Forelimb muscle (tissue), 1 donor: ENCODE measurements at regions not wholly inside any gene's neighbourhood (a gene's known extent, or its start where the extent isn't known, plus 50 kb on each side); places are given as distances from the start of the nearest gene placed in this dataset.
A peak's percentile ranks its signal among the peaks of the same experiment; 100 is the strongest.
"Not testable (repeated sequence)": the region's sequence is repeated elsewhere in the genome, so short reads cannot be mapped to it uniquely, and the experiment has no call there.

ENCODE experiments used
- DNase-seq: peaks from one replicate; pipeline ENCODE4 v3.0.0-alpha.2; 2013; ENCODE audit warnings: low read depth

DNA sequence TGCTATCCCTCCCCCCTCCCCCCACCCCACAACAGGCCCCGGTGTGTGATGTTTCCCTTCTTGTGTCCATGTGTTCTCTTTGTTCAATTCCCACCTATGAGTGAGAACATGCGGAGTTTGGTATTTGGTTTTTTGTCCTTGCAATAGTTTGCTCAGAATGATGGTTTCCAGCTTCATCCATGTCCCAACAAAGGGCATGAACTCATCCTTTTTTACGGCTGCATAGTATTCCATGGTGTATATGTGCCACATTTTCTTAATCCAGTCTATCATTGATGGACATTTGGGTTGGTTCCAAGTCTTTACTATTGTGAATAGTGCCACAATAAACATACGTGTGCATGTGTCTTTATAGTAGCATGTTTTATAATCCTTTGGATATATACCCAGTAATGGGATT, 98.3 kb upstream of the DPH5 start:
- DNase-seq, result not testable (repeated sequence)

- no peak for DNase-seq
These were observed 97.0 kb upstream of the DPH5 start for GRCh38 chr1:101122452-101123166.

DNA sequence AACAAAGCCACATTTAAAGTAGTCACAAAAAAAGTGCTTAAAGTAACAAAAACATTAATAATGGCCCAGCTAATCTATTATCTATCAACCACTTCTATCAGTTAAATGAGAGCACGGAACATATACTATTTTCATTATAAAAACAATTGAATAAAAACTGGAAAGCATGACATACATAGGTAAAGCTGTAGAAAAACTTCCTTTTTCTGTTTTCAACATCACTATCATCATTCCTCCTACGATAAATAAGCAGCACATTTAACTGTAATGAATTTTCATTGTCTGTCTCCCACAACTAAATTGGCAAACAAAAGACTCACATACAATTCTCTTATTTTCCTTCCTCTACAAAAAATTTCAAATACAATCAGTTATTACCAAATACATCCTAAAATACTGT, 96.4 kb upstream of the DPH5 start:
- no peak for DNase-seq

- no peak for DNase-seq
These were observed 95.9 kb upstream of the DPH5 start for GRCh38 chr1:101121504-101121903.

GRCh38 chr1:101120868-101121267, 95.3 kb upstream of the DPH5 start:
- no peak for DNase-seq

DNA sequence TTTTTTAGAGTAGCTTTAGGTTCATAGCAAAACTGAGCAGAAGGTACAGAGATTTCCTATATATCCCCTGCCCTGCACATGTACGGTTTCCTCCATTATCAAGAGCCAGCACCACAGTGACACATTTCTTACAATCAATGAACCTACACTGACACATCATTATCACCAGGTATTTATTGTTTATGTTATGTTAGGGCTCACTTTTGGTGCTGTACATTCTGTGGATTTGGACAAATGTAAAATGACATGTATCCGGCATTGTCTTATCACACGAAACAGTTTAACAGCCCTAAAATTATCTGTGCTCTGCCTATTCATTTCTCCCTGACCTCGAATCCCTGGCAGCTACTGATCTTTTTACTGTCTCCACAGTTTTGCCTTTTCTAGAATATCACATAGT, 93.7 kb upstream of the DPH5 start:
- DNase-seq, result no peak

GRCh38 chr1:101116006-101116405, 90.4 kb upstream of the DPH5 start:
- DNase-seq, result no peak

GRCh38 chr1:101115112-101115511, 89.5 kb upstream of the DPH5 start:
- no peak for DNase-seq

DNA sequence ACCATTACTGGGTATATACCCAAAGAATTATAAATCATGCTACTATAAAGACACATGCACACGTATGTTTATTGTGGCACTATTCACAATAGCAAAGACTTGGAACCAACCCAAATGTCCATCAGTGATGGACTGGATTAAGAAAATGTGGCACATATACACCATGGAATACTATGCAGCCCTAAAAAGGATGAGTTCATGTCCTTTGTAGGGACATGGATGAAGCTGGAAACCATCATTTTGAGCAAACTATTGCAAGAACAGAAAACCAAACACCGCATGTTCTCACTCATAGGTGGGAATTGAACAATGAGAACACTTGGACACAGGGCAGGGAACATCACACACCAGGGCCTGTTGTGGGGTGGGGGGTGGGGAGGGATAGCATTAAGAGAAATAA, 88.5 kb upstream of the DPH5 start:
- DNase-seq, result not testable (repeated sequence)

GRCh38 chr1:101112051-101112780, 86.6 kb upstream of the DPH5 start:
- peak; percentile 20 for DNase-seq

DNA sequence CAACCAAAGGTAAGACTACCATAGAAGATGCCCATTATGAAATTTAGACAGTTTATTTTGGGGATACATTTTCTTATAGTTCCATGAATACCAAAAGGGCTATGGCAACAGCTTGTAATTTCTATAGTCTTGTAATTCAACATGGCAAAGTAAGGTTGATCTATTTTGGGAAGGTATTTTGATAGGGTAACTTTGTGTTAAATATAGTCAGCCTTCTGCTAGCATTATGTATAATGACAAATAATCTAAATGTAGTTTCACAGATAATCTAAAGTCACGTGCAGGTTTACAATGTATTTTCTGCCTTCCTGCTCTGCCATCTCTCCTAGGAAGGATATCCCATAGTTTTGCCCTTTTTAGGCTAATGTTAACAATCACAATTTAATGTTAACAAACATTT, 85.9 kb upstream of the DPH5 start:
- no peak for DNase-seq

GRCh38 chr1:101109791-101110190, 84.2 kb upstream of the DPH5 start:
- no peak for DNase-seq

DNA sequence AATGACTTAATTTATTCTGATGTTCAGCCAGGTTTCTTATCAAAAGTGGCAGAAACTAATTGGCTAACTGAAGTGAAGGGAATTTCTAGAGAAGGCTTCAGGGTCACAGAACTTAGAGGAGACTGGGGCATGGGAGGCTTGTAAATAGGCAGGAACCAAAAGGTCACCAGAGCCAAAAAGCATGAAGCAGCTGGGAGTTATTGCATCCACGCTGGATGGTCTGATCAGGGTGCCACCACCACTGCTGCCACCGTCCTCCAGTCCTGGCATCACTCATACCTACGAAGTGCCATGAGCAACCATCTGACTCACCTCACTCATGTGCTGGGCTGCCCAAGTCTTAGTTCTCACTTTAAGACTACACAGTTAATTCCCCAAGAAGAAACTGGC, 82.5 kb upstream of the DPH5 start:
- no peak for DNase-seq

- no peak for DNase-seq
These were observed 82.0 kb upstream of the DPH5 start for GRCh38 chr1:101107496-101108110.

DNA sequence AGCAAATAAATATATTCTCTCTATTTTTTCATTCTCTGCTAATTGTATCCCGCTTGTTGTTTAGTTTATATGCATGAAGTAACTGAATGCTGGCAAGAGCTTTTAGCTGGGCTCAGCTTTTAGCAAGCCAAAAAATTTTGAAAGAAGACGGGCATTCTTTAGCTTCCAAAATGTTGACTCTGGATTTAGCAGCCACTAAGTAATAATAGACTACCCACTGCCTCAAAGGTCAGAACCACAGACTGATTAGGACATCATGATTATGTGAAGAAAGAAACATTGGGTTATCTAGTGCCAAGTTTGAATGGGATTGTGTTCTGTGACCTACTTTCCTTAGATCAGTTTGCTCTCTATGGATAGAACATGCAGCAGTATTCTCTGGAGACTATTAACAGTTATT, 80.3 kb upstream of the DPH5 start:
- DNase-seq, result no peak

DNA sequence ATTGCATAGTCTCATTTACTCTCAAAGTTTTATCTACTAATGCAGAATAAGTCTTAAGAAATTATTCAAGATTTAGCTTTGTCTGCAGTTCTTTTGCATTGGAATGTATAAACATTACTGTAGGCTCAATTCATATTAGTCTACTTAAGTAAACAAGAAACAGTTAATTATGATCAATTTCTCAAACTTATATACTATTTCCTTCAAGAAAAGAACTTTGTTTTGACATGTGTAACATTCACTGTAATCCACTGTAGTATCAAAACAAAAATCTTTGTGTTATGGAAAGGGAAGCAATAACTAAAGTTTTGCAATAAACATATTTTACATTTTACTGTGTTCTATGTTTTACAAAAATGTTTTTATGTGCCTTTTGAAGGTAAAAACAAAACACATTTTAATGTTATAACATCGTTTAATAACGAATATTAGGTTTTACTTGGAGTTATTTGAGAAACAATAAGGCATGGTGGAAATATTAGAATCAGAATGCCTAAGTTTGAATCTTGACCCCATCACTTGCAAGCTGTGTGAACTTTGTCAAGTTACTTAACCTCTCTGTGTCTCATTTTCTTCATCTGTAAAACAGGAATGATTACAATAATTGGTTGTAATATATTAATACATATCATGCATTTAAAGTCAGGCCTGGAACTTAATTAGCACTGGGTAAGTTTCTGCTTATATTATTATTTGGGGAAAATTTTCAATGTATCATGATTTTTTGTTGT, 77.0 kb upstream of the DPH5 start:
- DNase-seq, result no peak

- no peak for DNase-seq
These were observed 75.8 kb upstream of the DPH5 start for GRCh38 chr1:101101360-101101759.

- no peak for DNase-seq
These were observed 75.1 kb upstream of the DPH5 start for GRCh38 chr1:101100674-101101073.

DNA sequence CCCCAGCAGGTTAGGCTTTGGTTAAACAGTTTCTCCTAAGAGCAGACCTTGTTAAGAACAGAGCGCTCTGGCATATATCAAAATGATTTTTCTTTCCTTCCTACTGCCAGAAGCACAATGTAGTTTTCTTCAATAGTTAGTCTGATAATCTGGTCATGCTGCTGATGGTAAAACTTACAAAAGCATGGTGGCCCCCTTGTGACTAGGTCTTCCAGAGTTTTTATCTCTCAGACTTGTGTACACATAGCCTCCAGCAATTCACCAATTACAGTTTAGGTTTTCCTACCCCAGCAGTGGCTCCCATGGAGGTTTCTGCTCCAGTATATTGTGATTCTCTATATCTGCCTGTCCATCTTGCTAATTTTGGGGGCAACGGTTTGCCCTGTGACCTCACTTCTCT, 73.3 kb upstream of the DPH5 start:
- no peak for DNase-seq

- DNase-seq, result no peak
These were observed 72.7 kb upstream of the DPH5 start for GRCh38 chr1:101098327-101098726.

GRCh38 chr1:101089613-101090338, 64.2 kb upstream of the DPH5 start:
- DNase-seq, result no peak

- DNase-seq, result no peak
These were observed 62.8 kb upstream of the DPH5 start for GRCh38 chr1:101088431-101088830.
